Mammary epithelial cell (primary cell): ENCODE measurements at regions not wholly inside any gene's neighbourhood (a gene's known extent, or its start where the extent isn't known, plus 50 kb on each side); places are given as distances from the start of the nearest gene placed in this dataset.

Experiments
- CTCF ChIP-seq, 2 donors: IDR thresholded peaks in 1 of 2; conservative IDR thresholded peaks in 1 of 2; 2 replicates each; pipeline ENCODE4 v1.5.1; 2011 to 2012; ENCODE audit warnings: inconsistent platforms in 2 of 2, low read length in 2 of 2, mild to moderate bottlenecking in 2 of 2, control low read depth in 1 of 2, low read depth in 1 of 2; ENCODE audit not compliant: insufficient read depth in 1 of 2; ENCODE audit errors: extremely low read depth in 1 of 2
- EZH2 ChIP-seq: IDR thresholded peaks from 2 replicates; pipeline ENCODE4 v1.6.1; 2012; ENCODE audit warnings: low read length, inconsistent platforms, borderline replicate concordance

GRCh38 chr12:13348464-13348863, 151.9 kb downstream of the EMP1 start:
- TF ChIP-seq CTCF (conservative IDR thresholded peaks at IDR 0.05 in 1 of 2, IDR thresholded peaks at IDR 0.05 in 1 of 2; ENCODE audit: extremely low read depth in 1 of 2, insufficient read depth in 1 of 2, low read depth in 1 of 2, low read length in 2 of 2): no peak
- TF ChIP-seq EZH2: no peak
